GM12891 (cell line): ENCODE measurements at regions not wholly inside any gene's neighbourhood (a gene's known extent, or its start where the extent isn't known, plus 50 kb on each side); places are given as distances from the start of the nearest gene placed in this dataset.

Source experiments
- PAX5 ChIP-seq: IDR thresholded peaks from 2 replicates; pipeline ENCODE4 v1.6.1; 2011; ENCODE audit warnings: low read length, moderate library complexity, mild to moderate bottlenecking; ENCODE audit not compliant: insufficient read depth, severe bottlenecking
- POLR2A ChIP-seq: IDR thresholded peaks from 2 replicates; pipeline ENCODE4 v1.6.1; 2011; ENCODE audit warnings: low read depth, low read length, control low read depth
- POLR2AphosphoS5 ChIP-seq: IDR thresholded peaks from 2 replicates; pipeline ENCODE4 v1.6.1; 2011; ENCODE audit warnings: low read depth, low read length, control low read depth
- POU2F2 ChIP-seq: IDR thresholded peaks from 2 replicates; pipeline ENCODE4 v1.6.1; 2011; ENCODE audit warnings: low read depth, mild to moderate bottlenecking, control low read depth, low read length, moderate library complexity
- SPI1 ChIP-seq: IDR thresholded peaks from 2 replicates; pipeline ENCODE4 v1.6.1; 2011; ENCODE audit warnings: low read depth, low read length, control low read depth
- TAF1 ChIP-seq: IDR thresholded peaks from 2 replicates; pipeline ENCODE4 v1.6.1; 2011; ENCODE audit warnings: low read depth, low read length, control low read depth

- no peak for TF ChIP-seq POLR2A
- no peak for TF ChIP-seq TAF1
- TF ChIP-seq POLR2AphosphoS5 = no peak
- TF ChIP-seq SPI1 = no peak
- no peak for TF ChIP-seq POU2F2
- no peak for TF ChIP-seq PAX5
Observed at GRCh38 chr6:15145821-15146220, 100.0 kb upstream of the JARID2 start.
